ENCODE measurements at regions not wholly inside any gene's neighbourhood (a gene's known extent, or its start where the extent isn't known, plus 50 kb on each side); places are given as distances from the start of the nearest gene placed in this dataset.

GRCh38 chr2:42942214-42942989 lies 150.0 kb upstream of the HAAO start:
- no peak for TF ChIP-seq CTCF (IDR thresholded peaks at IDR 0.05)
- TF ChIP-seq POLR2A (IDR thresholded peaks at IDR 0.05): no peak
